ENCODE measurements at regions not wholly inside any gene's neighbourhood (a gene's known extent, or its start where the extent isn't known, plus 50 kb on each side); places are given as distances from the start of the nearest gene placed in this dataset.

DNA sequence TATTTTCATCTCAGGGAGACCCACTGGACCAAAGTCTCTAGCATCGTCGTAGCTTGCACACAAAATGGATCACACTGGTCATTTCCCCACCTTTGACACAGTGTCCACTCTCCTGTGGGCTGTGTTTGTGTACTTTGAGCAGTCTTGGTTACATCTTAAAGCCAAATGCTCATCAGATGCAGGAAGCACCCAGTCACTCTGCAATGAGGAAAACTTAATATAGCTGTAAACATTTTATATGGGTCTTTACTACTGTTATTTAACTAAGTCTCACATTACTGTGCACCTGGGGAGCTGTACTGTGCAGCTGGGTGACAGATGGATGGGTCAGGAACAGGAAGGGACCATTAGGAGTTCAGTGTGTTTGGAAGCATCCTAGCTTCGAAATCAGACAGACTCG is 109.0 kb upstream of the CXCR4 start:
- in situ Hi-C loops (cut with MboI) (no loop called here), intact Hi-C loops (cut with micrococcal nuclease; ENCODE audit: unreplicated experiment) (no loop called here)
- H4K20me1 ChIP-seq (ENCODE audit: control insufficient read depth, insufficient read depth): no peaks in the 10 kb centered on the region
- TF ChIP-seq SMAD5 (IDR thresholded peaks at IDR 0.05; ENCODE audit: low read depth): no peak
- TF ChIP-seq, protein P1, sequence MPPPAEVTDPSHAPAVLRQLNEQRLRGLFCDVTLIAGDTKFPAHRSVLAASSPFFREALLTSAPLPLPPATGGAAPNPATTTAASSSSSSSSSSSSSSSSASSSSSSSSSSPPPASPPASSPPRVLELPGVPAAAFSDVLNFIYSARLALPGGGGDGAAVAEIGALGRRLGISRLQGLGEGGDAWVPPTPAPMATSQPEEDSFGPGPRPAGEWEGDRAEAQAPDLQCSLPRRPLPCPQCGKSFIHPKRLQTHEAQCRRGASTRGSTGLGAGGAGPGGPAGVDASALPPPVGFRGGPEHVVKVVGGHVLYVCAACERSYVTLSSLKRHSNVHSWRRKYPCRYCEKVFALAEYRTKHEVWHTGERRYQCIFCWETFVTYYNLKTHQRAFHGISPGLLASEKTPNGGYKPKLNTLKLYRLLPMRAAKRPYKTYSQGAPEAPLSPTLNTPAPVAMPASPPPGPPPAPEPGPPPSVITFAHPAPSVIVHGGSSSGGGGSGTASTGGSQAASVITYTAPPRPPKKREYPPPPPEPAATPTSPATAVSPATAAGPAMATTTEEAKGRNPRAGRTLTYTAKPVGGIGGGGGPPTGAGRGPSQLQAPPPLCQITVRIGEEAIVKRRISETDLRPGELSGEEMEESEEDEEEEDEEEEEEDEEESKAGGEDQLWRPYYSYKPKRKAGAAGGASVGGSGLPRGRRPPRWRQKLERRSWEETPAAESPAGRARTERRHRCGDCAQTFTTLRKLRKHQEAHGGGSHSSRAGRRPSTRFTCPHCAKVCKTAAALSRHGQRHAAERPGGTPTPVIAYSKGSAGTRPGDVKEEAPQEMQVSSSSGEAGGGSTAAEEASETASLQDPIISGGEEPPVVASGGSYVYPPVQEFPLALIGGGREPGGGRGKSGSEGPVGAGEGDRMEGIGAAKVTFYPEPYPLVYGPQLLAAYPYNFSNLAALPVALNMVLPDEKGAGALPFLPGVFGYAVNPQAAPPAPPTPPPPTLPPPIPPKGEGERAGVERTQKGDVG (CRISPR knock-in tag; IDR thresholded peaks at IDR 0.05): no peak
- no peak for TF ChIP-seq SREBF2 (IDR thresholded peaks at IDR 0.05; ENCODE audit: low read length)
- TF ChIP-seq GABPA (IDR thresholded peaks at IDR 0.05; ENCODE audit: low read depth): no peak
- no peak for TF ChIP-seq LARP7 (IDR thresholded peaks at IDR 0.05)
- TF ChIP-seq CHD1 (IDR thresholded peaks at IDR 0.05; ENCODE audit: low read depth, low read length): no peak
- TF ChIP-seq, protein P2, sequence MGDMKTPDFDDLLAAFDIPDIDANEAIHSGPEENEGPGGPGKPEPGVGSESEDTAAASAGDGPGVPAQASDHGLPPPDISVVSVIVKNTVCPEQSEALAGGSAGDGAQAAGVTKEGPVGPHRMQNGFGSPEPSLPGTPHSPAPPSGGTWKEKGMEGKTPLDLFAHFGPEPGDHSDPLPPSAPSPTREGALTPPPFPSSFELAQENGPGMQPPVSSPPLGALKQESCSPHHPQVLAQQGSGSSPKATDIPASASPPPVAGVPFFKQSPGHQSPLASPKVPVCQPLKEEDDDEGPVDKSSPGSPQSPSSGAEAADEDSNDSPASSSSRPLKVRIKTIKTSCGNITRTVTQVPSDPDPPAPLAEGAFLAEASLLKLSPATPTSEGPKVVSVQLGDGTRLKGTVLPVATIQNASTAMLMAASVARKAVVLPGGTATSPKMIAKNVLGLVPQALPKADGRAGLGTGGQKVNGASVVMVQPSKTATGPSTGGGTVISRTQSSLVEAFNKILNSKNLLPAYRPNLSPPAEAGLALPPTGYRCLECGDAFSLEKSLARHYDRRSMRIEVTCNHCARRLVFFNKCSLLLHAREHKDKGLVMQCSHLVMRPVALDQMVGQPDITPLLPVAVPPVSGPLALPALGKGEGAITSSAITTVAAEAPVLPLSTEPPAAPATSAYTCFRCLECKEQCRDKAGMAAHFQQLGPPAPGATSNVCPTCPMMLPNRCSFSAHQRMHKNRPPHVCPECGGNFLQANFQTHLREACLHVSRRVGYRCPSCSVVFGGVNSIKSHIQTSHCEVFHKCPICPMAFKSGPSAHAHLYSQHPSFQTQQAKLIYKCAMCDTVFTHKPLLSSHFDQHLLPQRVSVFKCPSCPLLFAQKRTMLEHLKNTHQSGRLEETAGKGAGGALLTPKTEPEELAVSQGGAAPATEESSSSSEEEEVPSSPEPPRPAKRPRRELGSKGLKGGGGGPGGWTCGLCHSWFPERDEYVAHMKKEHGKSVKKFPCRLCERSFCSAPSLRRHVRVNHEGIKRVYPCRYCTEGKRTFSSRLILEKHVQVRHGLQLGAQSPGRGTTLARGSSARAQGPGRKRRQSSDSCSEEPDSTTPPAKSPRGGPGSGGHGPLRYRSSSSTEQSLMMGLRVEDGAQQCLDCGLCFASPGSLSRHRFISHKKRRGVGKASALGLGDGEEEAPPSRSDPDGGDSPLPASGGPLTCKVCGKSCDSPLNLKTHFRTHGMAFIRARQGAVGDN (IDR thresholded peaks at IDR 0.05): no peak
- no peak for TF ChIP-seq EP300 (IDR thresholded peaks at IDR 0.05; ENCODE audit: borderline replicate concordance in 1 of 2, control insufficient read depth in 1 of 2, low read depth in 2 of 2, low read length in 2 of 2)
- TF ChIP-seq BHLHE40 (IDR thresholded peaks at IDR 0.05; ENCODE audit: borderline replicate concordance in 1 of 2, low read depth in 2 of 2, low read length in 1 of 2): no peak
- no peak for TF ChIP-seq ETV6 (conservative IDR thresholded peaks at IDR 0.05 in 1 of 2, IDR thresholded peaks at IDR 0.05 in 1 of 2; ENCODE audit: borderline replicate concordance in 1 of 2, low read depth in 1 of 2)
- no peak for DNase-seq (ENCODE audit: low read depth, low spot score)
- no peaks in the 10 kb centered on the region for H3K79me2 ChIP-seq (ENCODE audit: control insufficient read depth, insufficient read depth, low read length)
- no peak for FAIRE-seq
- CTCF ChIA-PET: interaction anchor here (0.8 to 3.5 kb wide), 11 partner anchors 11 to 313 kb away, joined by 3 to 16 read pairs (median 8); no protein-coding TSS in a partner anchor
- H2AFZ ChIP-seq (ENCODE audit: control insufficient read depth, low read depth, low read length): no peak overlapping the region
- POLR2A ChIA-PET: interaction anchor here (0.6 to 3.5 kb wide), 7 partner anchors 9 to 67 kb away, joined by 3 to 39 read pairs (median 4); no protein-coding TSS in a partner anchor
- SMC1A ChIA-PET (ENCODE audit: uncharacterized antibody, unreplicated experiment): interaction anchor here (1.1 to 7.2 kb wide), 22 partner anchors 8 to 313 kb away, joined by 3 to 105 read pairs (median 6); no protein-coding TSS in a partner anchor
- H3K9ac ChIP-seq (ENCODE audit: control insufficient read depth, insufficient read depth, low read length): no peak overlapping the region
- no peak overlapping the region for H3K27ac ChIP-seq (ENCODE audit: control insufficient read depth, insufficient read depth)
- no peak for ATAC-seq
- 70% methylated on average over 4 of the region's 4 CpGs for WGBS (ENCODE audit: insufficient coverage, insufficient replicate concordance, low lambda C conversion rate, missing lambda C conversion rate)
- no peaks in the 10 kb centered on the region for H3K27me3 ChIP-seq (replicated peaks in 1 of 2; ENCODE audit: control insufficient read depth in 2 of 2, insufficient read depth in 2 of 2, low read length in 1 of 2)
- no peaks in the 10 kb centered on the region for H3K9me3 ChIP-seq (replicated peaks; ENCODE audit: control insufficient read depth, insufficient read depth, low read length)
- no TSS peak for BruUV-seq (replicated peaks)
- H3K36me3 ChIP-seq (ENCODE audit: control insufficient read depth in 2 of 2, insufficient read depth in 2 of 2, low read length in 1 of 2): no peaks in the 10 kb centered on the region
- no peak overlapping the region for H3K4me3 ChIP-seq
- no peak overlapping the region for H3K4me2 ChIP-seq (ENCODE audit: control insufficient read depth, insufficient read depth)
- RAD21 ChIA-PET (ENCODE audit: unreplicated experiment): interaction anchor here (0.8 to 3.5 kb wide), 21 partner anchors 10 to 248 kb away, joined by 3 to 37 read pairs (median 4); no protein-coding TSS in a partner anchor
- H3K4me1 ChIP-seq (ENCODE audit: control insufficient read depth, insufficient read depth, low read length): no peaks in the 10 kb centered on the region; the same call in 1 of the 2 replicates

All from GM12878 (cell line).